ENCODE measurements at regions not wholly inside any gene's neighbourhood (a gene's known extent, or its start where the extent isn't known, plus 50 kb on each side); places are given as distances from the start of the nearest gene placed in this dataset.

GRCh38 chr4:106502106-106502699 lies 133.6 kb upstream of the GIMD1 start:
- FAIRE-seq: peak; percentile 18
- CTCF ChIA-PET: interaction anchor here (0.8 to 2.8 kb wide), 9 partner anchors 10 to 264 kb away, joined by 3 to 16 read pairs (median 4); partner anchors contain the start of gene GIMD1
- TF ChIP-seq SP1 (IDR thresholded peaks at IDR 0.05; ENCODE audit: low read depth, low read length) (no peak), PAX5 (IDR thresholded peaks at IDR 0.05; ENCODE audit: borderline replicate concordance, low read depth, low read length) (no peak), ETV6 (conservative IDR thresholded peaks at IDR 0.05 in 1 of 2, IDR thresholded peaks at IDR 0.05 in 1 of 2; ENCODE audit: borderline replicate concordance in 1 of 2, low read depth in 1 of 2) (no peak), SUPT20H (IDR thresholded peaks at IDR 0.05; ENCODE audit: borderline replicate concordance, control insufficient read depth, low read depth, low read length) (no peak), NFXL1 (IDR thresholded peaks at IDR 0.05; ENCODE audit: borderline replicate concordance) (no peak), TBL1XR1 (IDR thresholded peaks at IDR 0.05; ENCODE audit: low read depth, low read length) (no peak), CEBPB (IDR thresholded peaks at IDR 0.05; ENCODE audit: borderline replicate concordance in 1 of 2, low read depth in 2 of 2, low read length in 2 of 2) (no peak), TCF7 (IDR thresholded peaks at IDR 0.05; ENCODE audit: borderline replicate concordance) (no peak), RCOR1 (conservative IDR thresholded peaks at IDR 0.05; ENCODE audit: low read depth, low read length) (no peak), BMI1 (IDR thresholded peaks at IDR 0.05; ENCODE audit: borderline replicate concordance) (no peak), FOS (IDR thresholded peaks at IDR 0.05; ENCODE audit: borderline replicate concordance, extremely low read depth, insufficient read length) (no peak), SIX5 (IDR thresholded peaks at IDR 0.05; ENCODE audit: low read depth, low read length, severe bottlenecking) (no peak), YY1 (IDR thresholded peaks at IDR 0.05; ENCODE audit: low read depth, low read length) (0 out of 2 replicates have a peak, but pooled peaks have one; percentile 15), MEF2A (IDR thresholded peaks at IDR 0.05; ENCODE audit: insufficient read depth, low read depth, low read length) (no peak), ZNF207 (IDR thresholded peaks at IDR 0.05; ENCODE audit: borderline replicate concordance) (no peak), MYB (IDR thresholded peaks at IDR 0.05; ENCODE audit: borderline replicate concordance, low read depth, low read length) (no peak), BRCA1 (IDR thresholded peaks at IDR 0.05; ENCODE audit: low read depth, low read length) (no peak), NRF1 (conservative IDR thresholded peaks at IDR 0.05; ENCODE audit: low read depth, low read length) (no peak), RB1 (IDR thresholded peaks at IDR 0.05; ENCODE audit: borderline replicate concordance) (no peak)
- TF ChIP-seq, protein P1, sequence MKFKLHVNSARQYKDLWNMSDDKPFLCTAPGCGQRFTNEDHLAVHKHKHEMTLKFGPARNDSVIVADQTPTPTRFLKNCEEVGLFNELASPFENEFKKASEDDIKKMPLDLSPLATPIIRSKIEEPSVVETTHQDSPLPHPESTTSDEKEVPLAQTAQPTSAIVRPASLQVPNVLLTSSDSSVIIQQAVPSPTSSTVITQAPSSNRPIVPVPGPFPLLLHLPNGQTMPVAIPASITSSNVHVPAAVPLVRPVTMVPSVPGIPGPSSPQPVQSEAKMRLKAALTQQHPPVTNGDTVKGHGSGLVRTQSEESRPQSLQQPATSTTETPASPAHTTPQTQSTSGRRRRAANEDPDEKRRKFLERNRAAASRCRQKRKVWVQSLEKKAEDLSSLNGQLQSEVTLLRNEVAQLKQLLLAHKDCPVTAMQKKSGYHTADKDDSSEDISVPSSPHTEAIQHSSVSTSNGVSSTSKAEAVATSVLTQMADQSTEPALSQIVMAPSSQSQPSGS (IDR thresholded peaks at IDR 0.05; ENCODE audit: low read length): no peak
- TF ChIP-seq, protein P2, sequence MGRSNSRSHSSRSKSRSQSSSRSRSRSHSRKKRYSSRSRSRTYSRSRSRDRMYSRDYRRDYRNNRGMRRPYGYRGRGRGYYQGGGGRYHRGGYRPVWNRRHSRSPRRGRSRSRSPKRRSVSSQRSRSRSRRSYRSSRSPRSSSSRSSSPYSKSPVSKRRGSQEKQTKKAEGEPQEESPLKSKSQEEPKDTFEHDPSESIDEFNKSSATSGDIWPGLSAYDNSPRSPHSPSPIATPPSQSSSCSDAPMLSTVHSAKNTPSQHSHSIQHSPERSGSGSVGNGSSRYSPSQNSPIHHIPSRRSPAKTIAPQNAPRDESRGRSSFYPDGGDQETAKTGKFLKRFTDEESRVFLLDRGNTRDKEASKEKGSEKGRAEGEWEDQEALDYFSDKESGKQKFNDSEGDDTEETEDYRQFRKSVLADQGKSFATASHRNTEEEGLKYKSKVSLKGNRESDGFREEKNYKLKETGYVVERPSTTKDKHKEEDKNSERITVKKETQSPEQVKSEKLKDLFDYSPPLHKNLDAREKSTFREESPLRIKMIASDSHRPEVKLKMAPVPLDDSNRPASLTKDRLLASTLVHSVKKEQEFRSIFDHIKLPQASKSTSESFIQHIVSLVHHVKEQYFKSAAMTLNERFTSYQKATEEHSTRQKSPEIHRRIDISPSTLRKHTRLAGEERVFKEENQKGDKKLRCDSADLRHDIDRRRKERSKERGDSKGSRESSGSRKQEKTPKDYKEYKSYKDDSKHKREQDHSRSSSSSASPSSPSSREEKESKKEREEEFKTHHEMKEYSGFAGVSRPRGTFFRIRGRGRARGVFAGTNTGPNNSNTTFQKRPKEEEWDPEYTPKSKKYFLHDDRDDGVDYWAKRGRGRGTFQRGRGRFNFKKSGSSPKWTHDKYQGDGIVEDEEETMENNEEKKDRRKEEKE (IDR thresholded peaks at IDR 0.05): no peak

More at GRCh38 chr4:106502106-106502699, 133.6 kb upstream of the GIMD1 start:
- no peaks in the 10 kb centered on the region for H3K79me2 ChIP-seq (ENCODE audit: control insufficient read depth, insufficient read depth, low read length)
- H3K36me3 ChIP-seq (ENCODE audit: control insufficient read depth in 2 of 2, insufficient read depth in 2 of 2, low read length in 1 of 2): no peaks in the 10 kb centered on the region
- WGBS (ENCODE audit: insufficient coverage, insufficient replicate concordance, low lambda C conversion rate, missing lambda C conversion rate): 7% methylated on average over 11 of the region's 11 CpGs
- no peaks in the 10 kb centered on the region for H3K27me3 ChIP-seq (replicated peaks in 1 of 2; ENCODE audit: control insufficient read depth in 2 of 2, insufficient read depth in 2 of 2, low read length in 1 of 2)
- no TSS peak for BruUV-seq (replicated peaks)
- no peak overlapping the region for H2AFZ ChIP-seq (ENCODE audit: control insufficient read depth, low read depth, low read length)
- RAD21 ChIA-PET (ENCODE audit: unreplicated experiment): no interaction called here
- no peaks in the 10 kb centered on the region for H4K20me1 ChIP-seq (ENCODE audit: control insufficient read depth, insufficient read depth)
- intact Hi-C loops (cut with micrococcal nuclease; ENCODE audit: unreplicated experiment): loop anchor here (1.0 to 2.0 kb wide), 3 partner anchors 133 to 263 kb away; partner anchors contain the start of gene GIMD1
- H3K9ac ChIP-seq (ENCODE audit: control insufficient read depth, insufficient read depth, low read length): no peak overlapping the region
- no peak overlapping the region for H3K4me3 ChIP-seq
- peak; percentile 93 for ATAC-seq
- POLR2A ChIA-PET: no interaction called here
- SMC1A ChIA-PET (ENCODE audit: uncharacterized antibody, unreplicated experiment): interaction anchor here (1.0 to 2.9 kb wide), 2 partner anchors 133 to 236 kb away, joined by 5 to 9 read pairs; no protein-coding TSS in a partner anchor
- no peaks in the 10 kb centered on the region for H3K9me3 ChIP-seq (replicated peaks; ENCODE audit: control insufficient read depth, insufficient read depth, low read length)
- DNase-seq (ENCODE audit: low read depth, low spot score): no peak
- in situ Hi-C loops (cut with MboI): loop anchor here (10.0 kb wide), 1 partner anchor 237 kb away; no protein-coding TSS in a partner anchor
- no peaks in the 10 kb centered on the region for H3K4me1 ChIP-seq (ENCODE audit: control insufficient read depth, insufficient read depth, low read length)
- H3K4me2 ChIP-seq (ENCODE audit: control insufficient read depth, insufficient read depth): no peak overlapping the region
- H3K27ac ChIP-seq (ENCODE audit: control insufficient read depth, insufficient read depth): no peak overlapping the region
